ENCODE measurements at regions not wholly inside any gene's neighbourhood (a gene's known extent, or its start where the extent isn't known, plus 50 kb on each side); places are given as distances from the start of the nearest gene placed in this dataset.
"Not testable (repeated sequence)": the region's sequence is repeated elsewhere in the genome, so short reads cannot be mapped to it uniquely, and the experiment has no call there.

GRCh38 chr2:239719791-239720360, 305.3 kb downstream of the NDUFA10 start:
- Histone ChIP-seq H3K27ac (ENCODE audit: insufficient read depth in 1 of 2, low read depth in 1 of 2, low read length in 2 of 2, poor library complexity in 1 of 2, severe bottlenecking in 2 of 2) (no peak overlapping the region), H3K27me3 (replicated peaks in 2 of 5; ENCODE audit: control insufficient read depth in 4 of 5, insufficient read depth in 5 of 5, low read length in 4 of 5) (no peaks in the 10 kb centered on the region), H3K4me1 (ENCODE audit: control extremely low read depth in 1 of 4, control insufficient read depth in 4 of 4, insufficient read depth in 4 of 4, low read length in 3 of 4) (no peaks in the 10 kb centered on the region), H3K36me3 (ENCODE audit: control insufficient read depth in 4 of 4, insufficient read depth in 4 of 4, low read length in 3 of 4) (no peaks in the 10 kb centered on the region), H3K9me3 (ENCODE audit: control extremely low read depth in 1 of 5, control insufficient read depth in 4 of 5, insufficient read depth in 2 of 5, low read depth in 1 of 5, low read length in 4 of 5) (no peaks in the 10 kb centered on the region), H3K4me3 (ENCODE audit: control insufficient read depth in 1 of 7, extremely low read depth in 1 of 7, insufficient read depth in 4 of 7, low read depth in 2 of 7, low read length in 6 of 7) (no peak overlapping the region)
- WGBS (ENCODE audit: insufficient coverage): 85% methylated on average over 8 of the region's 9 CpGs
- DNase-seq: no peak
- POLR2A ChIA-PET: no interaction called here
- CTCF ChIA-PET: no interaction called here

- H3K36me3 ChIP-seq (ENCODE audit: control insufficient read depth in 4 of 4, insufficient read depth in 4 of 4, low read length in 3 of 4); H3K27me3 ChIP-seq (replicated peaks in 2 of 5; ENCODE audit: control insufficient read depth in 4 of 5, insufficient read depth in 5 of 5, low read length in 4 of 5); H3K27ac ChIP-seq (ENCODE audit: insufficient read depth in 1 of 2, low read depth in 1 of 2, low read length in 2 of 2, poor library complexity in 1 of 2, severe bottlenecking in 2 of 2); CTCF ChIA-PET; H3K9me3 ChIP-seq (ENCODE audit: control extremely low read depth in 1 of 5, control insufficient read depth in 4 of 5, insufficient read depth in 2 of 5, low read depth in 1 of 5, low read length in 4 of 5); POLR2A ChIA-PET; H3K4me1 ChIP-seq (ENCODE audit: control extremely low read depth in 1 of 4, control insufficient read depth in 4 of 4, insufficient read depth in 4 of 4, low read length in 3 of 4); H3K4me3 ChIP-seq (ENCODE audit: control insufficient read depth in 1 of 7, extremely low read depth in 1 of 7, insufficient read depth in 4 of 7, low read depth in 2 of 7, low read length in 6 of 7): not testable (repeated sequence)
- 83% methylated on average over 6 of the region's 6 CpGs for WGBS (ENCODE audit: insufficient coverage)
- peak in 1 of 3 donors; percentile 2 for DNase-seq
These were observed 306.2 kb downstream of the NDUFA10 start for GRCh38 chr2:239718991-239719390.

- 93% methylated on average over 22 of the region's 22 CpGs for WGBS (ENCODE audit: insufficient coverage)
- Histone ChIP-seq H3K27ac (ENCODE audit: insufficient read depth in 1 of 2, low read depth in 1 of 2, low read length in 2 of 2, poor library complexity in 1 of 2, severe bottlenecking in 2 of 2) (no peak overlapping the region), H3K36me3 (ENCODE audit: control insufficient read depth in 4 of 4, insufficient read depth in 4 of 4, low read length in 3 of 4) (no peaks in the 10 kb centered on the region), H3K4me1 (ENCODE audit: control extremely low read depth in 1 of 4, control insufficient read depth in 4 of 4, insufficient read depth in 4 of 4, low read length in 3 of 4) (no peaks in the 10 kb centered on the region), H3K27me3 (replicated peaks in 2 of 5; ENCODE audit: control insufficient read depth in 4 of 5, insufficient read depth in 5 of 5, low read length in 4 of 5) (no peaks in the 10 kb centered on the region), H3K4me3 (ENCODE audit: control insufficient read depth in 1 of 7, extremely low read depth in 1 of 7, insufficient read depth in 4 of 7, low read depth in 2 of 7, low read length in 6 of 7) (no peak overlapping the region), H3K9me3 (ENCODE audit: control extremely low read depth in 1 of 5, control insufficient read depth in 4 of 5, insufficient read depth in 2 of 5, low read depth in 1 of 5, low read length in 4 of 5) (peaks cover 0 to 9% (median 3%) of the 10 kb centered on the region in 5 experiments)
- ChIA-PET CTCF (no interaction called here), POLR2A (no interaction called here)
- DNase-seq: peak in 1 of 3 donors; percentile 8
These were observed 307.4 kb downstream of the NDUFA10 start for GRCh38 chr2:239717706-239718105.

GRCh38 chr2:239717319-239717675, 307.8 kb downstream of the NDUFA10 start:
- peaks cover 0 to 13% (median 6%) of the 10 kb centered on the region in 5 experiments for H3K9me3 ChIP-seq (ENCODE audit: control extremely low read depth in 1 of 5, control insufficient read depth in 4 of 5, insufficient read depth in 2 of 5, low read depth in 1 of 5, low read length in 4 of 5)
- ChIA-PET CTCF (no interaction called here), POLR2A (no interaction called here)
- no peaks in the 10 kb centered on the region for H3K27me3 ChIP-seq (replicated peaks in 2 of 5; ENCODE audit: control insufficient read depth in 4 of 5, insufficient read depth in 5 of 5, low read length in 4 of 5)
- H3K4me1 ChIP-seq (ENCODE audit: control extremely low read depth in 1 of 4, control insufficient read depth in 4 of 4, insufficient read depth in 4 of 4, low read length in 3 of 4): no peaks in the 10 kb centered on the region
- no peaks in the 10 kb centered on the region for H3K36me3 ChIP-seq (ENCODE audit: control insufficient read depth in 4 of 4, insufficient read depth in 4 of 4, low read length in 3 of 4)
- H3K27ac ChIP-seq (ENCODE audit: insufficient read depth in 1 of 2, low read depth in 1 of 2, low read length in 2 of 2, poor library complexity in 1 of 2, severe bottlenecking in 2 of 2): no peak overlapping the region
- DNase-seq: no peak
- 100% methylated on average over 2 of the region's 3 CpGs for WGBS (ENCODE audit: insufficient coverage)
- H3K4me3 ChIP-seq (ENCODE audit: control insufficient read depth in 1 of 7, extremely low read depth in 1 of 7, insufficient read depth in 4 of 7, low read depth in 2 of 7, low read length in 6 of 7): no peak overlapping the region

GRCh38 chr2:239716536-239717318, 308.4 kb downstream of the NDUFA10 start:
- 89% methylated on average over 15 of the region's 16 CpGs for WGBS (ENCODE audit: insufficient coverage)
- ChIA-PET POLR2A (no interaction called here), CTCF (no interaction called here)
- H3K4me3 ChIP-seq (ENCODE audit: control insufficient read depth in 1 of 7, extremely low read depth in 1 of 7, insufficient read depth in 4 of 7, low read depth in 2 of 7, low read length in 6 of 7): no peak overlapping the region
- H3K9me3 ChIP-seq (ENCODE audit: control extremely low read depth in 1 of 5, control insufficient read depth in 4 of 5, insufficient read depth in 2 of 5, low read depth in 1 of 5, low read length in 4 of 5): peaks cover 0 to 17% (median 6%) of the 10 kb centered on the region in 5 experiments
- DNase-seq: no peak
- no peaks in the 10 kb centered on the region for H3K36me3 ChIP-seq (ENCODE audit: control insufficient read depth in 4 of 4, insufficient read depth in 4 of 4, low read length in 3 of 4)
- H3K27ac ChIP-seq (ENCODE audit: insufficient read depth in 1 of 2, low read depth in 1 of 2, low read length in 2 of 2, poor library complexity in 1 of 2, severe bottlenecking in 2 of 2): no peak overlapping the region
- no peaks in the 10 kb centered on the region for H3K27me3 ChIP-seq (replicated peaks in 2 of 5; ENCODE audit: control insufficient read depth in 4 of 5, insufficient read depth in 5 of 5, low read length in 4 of 5)
- no peaks in the 10 kb centered on the region for H3K4me1 ChIP-seq (ENCODE audit: control extremely low read depth in 1 of 4, control insufficient read depth in 4 of 4, insufficient read depth in 4 of 4, low read length in 3 of 4)

- Histone ChIP-seq H3K4me3 (ENCODE audit: control insufficient read depth in 1 of 7, extremely low read depth in 1 of 7, insufficient read depth in 4 of 7, low read depth in 2 of 7, low read length in 6 of 7) (no peak overlapping the region), H3K27ac (ENCODE audit: insufficient read depth in 1 of 2, low read depth in 1 of 2, low read length in 2 of 2, poor library complexity in 1 of 2, severe bottlenecking in 2 of 2) (no peak overlapping the region), H3K9me3 (ENCODE audit: control extremely low read depth in 1 of 5, control insufficient read depth in 4 of 5, insufficient read depth in 2 of 5, low read depth in 1 of 5, low read length in 4 of 5) (peaks cover 0 to 20% (median 6%) of the 10 kb centered on the region in 5 experiments), H3K4me1 (ENCODE audit: control extremely low read depth in 1 of 4, control insufficient read depth in 4 of 4, insufficient read depth in 4 of 4, low read length in 3 of 4) (no peaks in the 10 kb centered on the region), H3K27me3 (replicated peaks in 2 of 5; ENCODE audit: control insufficient read depth in 4 of 5, insufficient read depth in 5 of 5, low read length in 4 of 5) (no peaks in the 10 kb centered on the region), H3K36me3 (ENCODE audit: control insufficient read depth in 4 of 4, insufficient read depth in 4 of 4, low read length in 3 of 4) (no peaks in the 10 kb centered on the region)
- DNase-seq: no peak
- ChIA-PET POLR2A (no interaction called here), CTCF (no interaction called here)
- 100% methylated on average over 6 of the region's 6 CpGs for WGBS (ENCODE audit: insufficient coverage)
These were observed 309.1 kb downstream of the NDUFA10 start for GRCh38 chr2:239716009-239716408.

- CTCF ChIA-PET: no interaction called here
- Histone ChIP-seq H3K4me3 (ENCODE audit: control insufficient read depth in 1 of 7, extremely low read depth in 1 of 7, insufficient read depth in 4 of 7, low read depth in 2 of 7, low read length in 6 of 7) (no peak overlapping the region), H3K36me3 (ENCODE audit: control insufficient read depth in 4 of 4, insufficient read depth in 4 of 4, low read length in 3 of 4) (no peaks in the 10 kb centered on the region), H3K9me3 (ENCODE audit: control extremely low read depth in 1 of 5, control insufficient read depth in 4 of 5, insufficient read depth in 2 of 5, low read depth in 1 of 5, low read length in 4 of 5) (peaks cover 0 to 24% (median 6%) of the 10 kb centered on the region in 5 experiments), H3K27ac (ENCODE audit: insufficient read depth in 1 of 2, low read depth in 1 of 2, low read length in 2 of 2, poor library complexity in 1 of 2, severe bottlenecking in 2 of 2) (no peak overlapping the region), H3K4me1 (ENCODE audit: control extremely low read depth in 1 of 4, control insufficient read depth in 4 of 4, insufficient read depth in 4 of 4, low read length in 3 of 4) (no peaks in the 10 kb centered on the region), H3K27me3 (replicated peaks in 2 of 5; ENCODE audit: control insufficient read depth in 4 of 5, insufficient read depth in 5 of 5, low read length in 4 of 5) (no peaks in the 10 kb centered on the region)
- DNase-seq: no peak
- POLR2A ChIA-PET: no interaction called here
- 98% methylated on average over 15 of the region's 15 CpGs for WGBS (ENCODE audit: insufficient coverage)
These were observed 309.5 kb downstream of the NDUFA10 start for GRCh38 chr2:239715606-239716005.
